Breast epithelium (tissue), 3 donors: ENCODE measurements at regions not wholly inside any gene's neighbourhood (a gene's known extent, or its start where the extent isn't known, plus 50 kb on each side); places are given as distances from the start of the nearest gene placed in this dataset.

Experiments
- POLR2AphosphoS5 ChIP-seq, 3 donors: sonication (generic); formaldehyde crosslinking; IDR thresholded peaks; one replicate each; pipeline ENCODE4 v1.6.1; 2017; ENCODE audit warnings: antibody characterized with exemption in 3 of 3
- TF ChIP-seq, protein P1 (sequence below), 3 donors: fragments of 450-650 bp; IDR thresholded peaks; one replicate each; pipeline ENCODE4 v1.5.1; 2016 to 2017; ENCODE audit warnings: antibody characterized with exemption in 3 of 3, mild to moderate bottlenecking in 3 of 3, moderate library complexity in 3 of 3

DNA sequence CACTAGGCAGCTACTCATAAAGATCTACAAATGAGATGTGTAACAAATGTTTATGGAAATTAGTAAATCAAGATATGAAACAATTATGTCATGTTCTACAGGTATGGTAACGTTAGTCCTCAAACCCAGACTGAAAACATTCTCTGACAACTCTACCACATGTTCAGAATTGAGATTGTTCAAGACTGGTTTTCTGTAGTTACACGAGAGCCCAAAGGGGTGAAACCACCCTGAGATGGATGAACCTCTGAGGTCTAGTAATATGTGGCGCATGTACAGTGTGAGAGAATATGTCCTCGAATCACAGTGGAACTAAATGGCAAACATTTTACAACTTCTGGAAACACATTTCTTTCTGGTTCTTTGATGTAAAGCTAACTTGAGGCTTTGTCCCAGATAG is 614.3 kb downstream of the ZEB2 start:
- TF ChIP-seq, protein P1, sequence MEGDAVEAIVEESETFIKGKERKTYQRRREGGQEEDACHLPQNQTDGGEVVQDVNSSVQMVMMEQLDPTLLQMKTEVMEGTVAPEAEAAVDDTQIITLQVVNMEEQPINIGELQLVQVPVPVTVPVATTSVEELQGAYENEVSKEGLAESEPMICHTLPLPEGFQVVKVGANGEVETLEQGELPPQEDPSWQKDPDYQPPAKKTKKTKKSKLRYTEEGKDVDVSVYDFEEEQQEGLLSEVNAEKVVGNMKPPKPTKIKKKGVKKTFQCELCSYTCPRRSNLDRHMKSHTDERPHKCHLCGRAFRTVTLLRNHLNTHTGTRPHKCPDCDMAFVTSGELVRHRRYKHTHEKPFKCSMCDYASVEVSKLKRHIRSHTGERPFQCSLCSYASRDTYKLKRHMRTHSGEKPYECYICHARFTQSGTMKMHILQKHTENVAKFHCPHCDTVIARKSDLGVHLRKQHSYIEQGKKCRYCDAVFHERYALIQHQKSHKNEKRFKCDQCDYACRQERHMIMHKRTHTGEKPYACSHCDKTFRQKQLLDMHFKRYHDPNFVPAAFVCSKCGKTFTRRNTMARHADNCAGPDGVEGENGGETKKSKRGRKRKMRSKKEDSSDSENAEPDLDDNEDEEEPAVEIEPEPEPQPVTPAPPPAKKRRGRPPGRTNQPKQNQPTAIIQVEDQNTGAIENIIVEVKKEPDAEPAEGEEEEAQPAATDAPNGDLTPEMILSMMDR (IDR thresholded peaks at IDR 0.05): no peak
- TF ChIP-seq POLR2AphosphoS5 (IDR thresholded peaks at IDR 0.05): no peak
